ENCODE measurements at regions not wholly inside any gene's neighbourhood (a gene's known extent, or its start where the extent isn't known, plus 50 kb on each side); places are given as distances from the start of the nearest gene placed in this dataset.
"Not testable (repeated sequence)": the region's sequence is repeated elsewhere in the genome, so short reads cannot be mapped to it uniquely, and the experiment has no call there.

- no peak for DNase-seq (ENCODE audit: low spot score)
Observed at GRCh38 chrX:123085311-123085940, 98.7 kb upstream of the GRIA3 start.

GRCh38 chrX:123086768-123087167, 97.3 kb upstream of the GRIA3 start:
- no peak for DNase-seq (ENCODE audit: low spot score)

GRCh38 chrX:123087326-123087725, 96.8 kb upstream of the GRIA3 start:
- DNase-seq (ENCODE audit: low spot score), result no peak

DNA sequence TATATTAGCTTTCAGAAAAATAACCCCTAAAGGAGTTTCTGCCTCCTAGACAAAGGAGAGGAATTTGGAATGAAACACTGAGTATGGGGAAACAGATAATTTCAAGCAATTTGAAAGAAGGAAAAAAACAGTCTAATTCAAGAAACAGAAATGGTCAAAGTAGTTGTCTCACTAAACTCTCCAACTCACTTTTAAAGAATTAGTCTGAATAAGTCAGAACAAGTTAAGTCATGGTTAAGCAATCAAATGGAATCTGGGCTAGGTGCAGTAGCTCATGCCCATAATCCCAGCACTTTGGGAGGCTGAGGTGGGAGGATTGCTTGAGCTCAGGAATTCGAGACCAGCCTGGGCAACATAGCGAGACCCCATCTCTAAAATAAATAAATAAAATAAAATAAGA, 95.7 kb upstream of the GRIA3 start:
- no peak for DNase-seq (ENCODE audit: low spot score)

GRCh38 chrX:123088930-123089329, 95.1 kb upstream of the GRIA3 start:
- no peak for DNase-seq (ENCODE audit: low spot score)

DNA sequence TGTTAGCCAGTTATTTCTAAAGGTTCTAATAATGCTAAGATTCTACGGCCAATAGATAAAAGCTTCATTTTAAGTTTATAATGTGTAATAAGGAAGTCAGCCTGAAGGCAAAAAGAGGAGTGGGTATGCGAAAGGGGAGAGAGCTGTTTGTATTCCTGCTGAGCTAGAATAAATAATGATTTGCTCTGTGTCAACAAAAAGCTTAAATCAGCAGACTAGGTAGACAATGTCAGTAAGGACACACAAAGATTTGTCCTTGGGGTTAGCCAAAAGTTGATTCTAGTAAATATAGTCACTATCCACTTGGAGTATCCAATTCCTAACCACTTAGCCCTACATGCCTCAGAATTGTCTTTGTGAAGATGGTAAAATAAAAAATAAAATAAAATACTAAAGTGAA, 90.3 kb upstream of the GRIA3 start:
- no peak for DNase-seq (ENCODE audit: low spot score)

GRCh38 chrX:123108513-123109427, 75.3 kb upstream of the GRIA3 start:
- DNase-seq (ENCODE audit: low spot score), result no peak

GRCh38 chrX:123121241-123121640, 62.8 kb upstream of the GRIA3 start:
- no peak for DNase-seq (ENCODE audit: low spot score)

GRCh38 chrX:123129805-123130204, 54.3 kb upstream of the GRIA3 start:
- not testable (repeated sequence) for DNase-seq (ENCODE audit: low spot score)
